Kidney (tissue), 13 donors: ENCODE measurements at regions not wholly inside any gene's neighbourhood (a gene's known extent, or its start where the extent isn't known, plus 50 kb on each side); places are given as distances from the start of the nearest gene placed in this dataset.
A peak's percentile ranks its signal among the peaks of the same experiment; 100 is the strongest.

Experiments
- DNase-seq, 5 donors: peaks; one replicate each; pipeline ENCODE4 v3.0.0-alpha.2; 2013 to 2020
- FAIRE-seq: peaks from 2 replicates; lab custom pipeline; 2012; peaks lifted over from hg19 to GRCh38; lab: Jason Lieb, UNC
- H3K27ac ChIP-seq, 2 donors: one replicate each; pipeline ENCODE4 v1.7.0; 2013; ENCODE audit warnings: low read depth in 2 of 2, low read length in 2 of 2, inconsistent platforms in 1 of 2
- H3K27me3 ChIP-seq: one replicate; pipeline ENCODE4 v1.7.1; 2013; ENCODE audit warnings: low read length, inconsistent platforms; ENCODE audit not compliant: control insufficient read depth, insufficient read depth
- H3K36me3 ChIP-seq, 3 donors: one replicate each; pipeline versions ENCODE4 v1.7.0 to v1.7.1; 2013; ENCODE audit warnings: low read length in 3 of 3, control low read depth in 1 of 3, inconsistent platforms in 1 of 3; ENCODE audit not compliant: insufficient read depth in 3 of 3, control insufficient read depth in 2 of 3
- H3K4me1 ChIP-seq, 3 donors: one replicate each; pipeline versions ENCODE4 v1.7.0 to v1.7.1; 2013; ENCODE audit warnings: low read length in 3 of 3, inconsistent platforms in 1 of 3, low read depth in 1 of 3; ENCODE audit not compliant: control insufficient read depth in 2 of 3, insufficient read depth in 2 of 3
- H3K4me3 ChIP-seq, 3 donors: one replicate each; pipeline versions ENCODE4 v1.7.0 to v1.8.1; 2013; ENCODE audit warnings: low read length in 3 of 3, control low read depth in 1 of 3, inconsistent platforms in 1 of 3
- H3K9ac ChIP-seq, 3 donors: one replicate each; pipeline versions ENCODE4 v1.7.0 to v1.7.1; 2013; ENCODE audit warnings: low read length in 3 of 3, control low read depth in 1 of 3, inconsistent platforms in 1 of 3
- H3K9me3 ChIP-seq, 3 donors: one replicate each; pipeline versions ENCODE4 v1.7.0 to v1.7.1; 2013; ENCODE audit warnings: low read length in 3 of 3, control low read depth in 1 of 3, inconsistent platforms in 1 of 3; ENCODE audit not compliant: control insufficient read depth in 2 of 3, insufficient read depth in 1 of 3
- intact Hi-C: fragments of 100-400 bp; cut with DNase I; formaldehyde crosslinking; loops from one replicate; pipeline ENCODE4 v1.11.1; 2022
- TF ChIP-seq, protein P1 (sequence below): IDR thresholded peaks from 3 replicates; pipeline ENCODE4 v1.5.1; 2012; ENCODE audit warnings: mild to moderate bottlenecking, moderate library complexity, borderline replicate concordance; ENCODE audit not compliant: insufficient read depth; ENCODE audit errors: extremely low read depth
- donor health status: control.
- donor health status: control.
- donor health status: control.
- donor health status: control.
- donor health status: control.
- donor health status: DM: yes; HTN: yes; CAD: no.
- donor health status: Normal renal cell carcinoma (clear cell type).

DNA sequence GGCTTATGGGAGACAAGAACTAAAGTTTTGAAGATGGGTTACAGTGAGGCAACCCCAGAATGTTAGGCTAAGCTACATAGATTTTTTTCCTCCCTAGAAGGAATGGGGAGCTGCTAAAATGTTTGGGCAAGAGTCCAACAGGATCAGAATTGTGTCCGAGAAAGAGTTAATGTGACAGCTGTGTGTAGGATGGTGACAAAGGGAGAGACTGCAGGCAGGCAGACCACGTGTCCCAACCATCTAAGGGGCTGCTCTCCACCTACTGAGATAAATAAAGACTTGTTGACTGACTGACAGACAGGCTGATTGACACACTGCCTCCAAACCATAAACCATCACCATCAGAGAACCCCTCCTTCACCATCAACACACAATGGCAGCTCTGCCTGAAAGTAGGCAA is 133.7 kb upstream of the CTTNBP2NL start:
- Histone ChIP-seq H3K4me3 (no peak overlapping the region), H3K27me3 (no peaks in the 10 kb centered on the region), H3K27ac (no peak overlapping the region), H3K9ac (no peak overlapping the region), H3K36me3 (no peaks in the 10 kb centered on the region), H3K9me3 (no peaks in the 10 kb centered on the region), H3K4me1 (no peaks in the 10 kb centered on the region)
- TF ChIP-seq, protein P1, sequence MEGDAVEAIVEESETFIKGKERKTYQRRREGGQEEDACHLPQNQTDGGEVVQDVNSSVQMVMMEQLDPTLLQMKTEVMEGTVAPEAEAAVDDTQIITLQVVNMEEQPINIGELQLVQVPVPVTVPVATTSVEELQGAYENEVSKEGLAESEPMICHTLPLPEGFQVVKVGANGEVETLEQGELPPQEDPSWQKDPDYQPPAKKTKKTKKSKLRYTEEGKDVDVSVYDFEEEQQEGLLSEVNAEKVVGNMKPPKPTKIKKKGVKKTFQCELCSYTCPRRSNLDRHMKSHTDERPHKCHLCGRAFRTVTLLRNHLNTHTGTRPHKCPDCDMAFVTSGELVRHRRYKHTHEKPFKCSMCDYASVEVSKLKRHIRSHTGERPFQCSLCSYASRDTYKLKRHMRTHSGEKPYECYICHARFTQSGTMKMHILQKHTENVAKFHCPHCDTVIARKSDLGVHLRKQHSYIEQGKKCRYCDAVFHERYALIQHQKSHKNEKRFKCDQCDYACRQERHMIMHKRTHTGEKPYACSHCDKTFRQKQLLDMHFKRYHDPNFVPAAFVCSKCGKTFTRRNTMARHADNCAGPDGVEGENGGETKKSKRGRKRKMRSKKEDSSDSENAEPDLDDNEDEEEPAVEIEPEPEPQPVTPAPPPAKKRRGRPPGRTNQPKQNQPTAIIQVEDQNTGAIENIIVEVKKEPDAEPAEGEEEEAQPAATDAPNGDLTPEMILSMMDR, result no peak
- FAIRE-seq (no peak), DNase-seq (no peak)
- intact Hi-C loops, result no loop called here

DNA sequence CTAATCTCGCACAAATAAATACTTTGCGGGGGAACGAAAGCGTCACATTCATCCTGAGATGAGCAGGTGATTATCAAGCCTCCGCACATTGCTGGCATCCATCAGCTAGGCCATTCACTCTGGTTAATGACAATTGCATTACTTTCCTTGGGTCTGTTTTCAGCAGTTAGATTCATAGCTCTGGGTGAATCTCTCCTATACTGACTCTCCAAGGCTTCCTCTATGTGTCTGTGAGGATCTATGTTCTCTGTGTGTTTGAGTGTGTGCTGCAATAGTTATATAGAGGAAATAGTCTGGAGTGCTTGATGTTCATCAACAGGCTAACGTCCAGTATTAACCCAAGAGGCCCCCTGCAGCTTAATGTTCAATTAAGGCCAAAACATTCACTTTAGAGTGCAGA is 133.0 kb upstream of the CTTNBP2NL start:
- no peak for FAIRE-seq
- no peak overlapping the region for H3K4me3 ChIP-seq
- no peak for DNase-seq
- no peak overlapping the region for H3K27ac ChIP-seq
- H3K4me1 ChIP-seq, result no peaks in the 10 kb centered on the region
- no peaks in the 10 kb centered on the region for H3K27me3 ChIP-seq
- TF ChIP-seq, protein P1, result no peak
- no peaks in the 10 kb centered on the region for H3K9me3 ChIP-seq
- intact Hi-C loops, result no loop called here
- H3K36me3 ChIP-seq, result no peaks in the 10 kb centered on the region
- no peak overlapping the region for H3K9ac ChIP-seq

DNA sequence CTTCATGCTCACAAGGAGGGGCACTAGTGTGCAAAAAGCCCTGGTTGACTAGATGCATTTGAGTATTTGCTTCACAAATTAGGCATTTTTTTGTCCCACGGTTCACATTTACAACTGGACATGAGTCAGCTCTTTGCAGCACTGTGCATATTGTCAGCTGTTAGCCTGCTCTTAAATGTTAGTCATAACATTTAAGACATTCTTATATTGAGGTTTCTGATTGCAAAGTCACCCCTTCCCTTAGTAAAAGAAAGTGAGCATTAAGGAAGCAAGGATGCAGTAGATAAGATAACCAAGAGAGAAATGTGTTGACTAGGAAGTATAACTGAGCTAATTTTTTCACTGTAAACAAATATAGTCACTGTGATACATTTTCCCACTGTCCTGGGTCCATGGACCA is 132.6 kb upstream of the CTTNBP2NL start:
- DNase-seq, result no peak
- H3K9ac ChIP-seq, result no peak overlapping the region
- H3K27ac ChIP-seq, result no peak overlapping the region
- no peaks in the 10 kb centered on the region for H3K4me1 ChIP-seq
- H3K36me3 ChIP-seq, result no peaks in the 10 kb centered on the region
- TF ChIP-seq, protein P1, result no peak
- H3K4me3 ChIP-seq, result no peak overlapping the region
- no peaks in the 10 kb centered on the region for H3K9me3 ChIP-seq
- H3K27me3 ChIP-seq, result no peaks in the 10 kb centered on the region
- FAIRE-seq, result no peak
- intact Hi-C loops, result no loop called here

DNA sequence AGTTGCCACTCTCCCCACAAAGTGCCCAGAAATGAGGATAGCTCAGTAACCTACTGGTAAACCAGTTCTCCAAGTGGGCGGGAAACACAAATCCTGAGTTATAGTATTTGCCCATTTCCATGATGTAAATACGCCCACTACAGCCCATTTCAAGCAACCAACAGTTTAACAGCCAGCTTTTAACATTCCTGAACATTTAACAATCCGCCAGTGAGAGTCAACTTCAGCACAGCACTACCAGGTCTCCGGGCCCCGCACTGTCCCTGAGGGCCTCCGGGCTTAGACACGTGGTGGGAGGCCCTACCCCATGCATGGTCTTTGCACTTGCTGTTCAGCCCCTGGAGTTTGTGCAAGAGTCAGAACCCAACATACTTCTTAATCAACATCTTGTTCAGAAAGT is 132.0 kb upstream of the CTTNBP2NL start:
- Histone ChIP-seq H3K4me1 (no peaks in the 10 kb centered on the region), H3K9me3 (no peaks in the 10 kb centered on the region), H3K36me3 (no peaks in the 10 kb centered on the region), H3K9ac (no peak overlapping the region), H3K27me3 (no peaks in the 10 kb centered on the region), H3K4me3 (no peak overlapping the region), H3K27ac (no peak overlapping the region)
- FAIRE-seq (no peak), DNase-seq (peak in 2 of 5 donors; percentile 23 to 34)
- intact Hi-C loops, result no loop called here
- TF ChIP-seq, protein P1, result no peak
